ENCODE measurements at regions not wholly inside any gene's neighbourhood (a gene's known extent, or its start where the extent isn't known, plus 50 kb on each side); places are given as distances from the start of the nearest gene placed in this dataset.
"Not testable (repeated sequence)": the region's sequence is repeated elsewhere in the genome, so short reads cannot be mapped to it uniquely, and the experiment has no call there.

DNA sequence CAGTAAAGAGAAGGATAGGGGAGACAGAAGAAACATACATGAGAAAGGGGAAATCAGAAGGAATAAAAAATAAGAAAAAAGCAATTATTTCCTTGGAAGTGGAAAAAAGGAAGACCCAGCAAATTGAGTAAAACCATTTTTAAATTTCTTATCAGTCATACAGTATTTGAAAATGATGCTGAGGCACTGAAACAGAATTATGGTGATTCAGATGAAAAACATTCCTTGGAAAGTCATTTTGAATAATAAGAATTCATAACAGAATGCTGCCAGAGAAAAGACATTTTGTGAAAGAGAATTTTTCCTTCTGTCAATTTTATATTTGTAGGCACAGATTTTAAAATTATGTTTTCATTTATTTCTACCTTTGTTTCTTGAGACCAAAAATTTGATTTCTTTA lies 895.5 kb upstream of the EPHA5 start:
- Histone ChIP-seq H3K36me3 (ENCODE audit: control insufficient read depth, insufficient read depth, low read length) (no peaks in the 10 kb centered on the region), H3K9me3 (ENCODE audit: control insufficient read depth, insufficient read depth, low read length) (no peaks in the 10 kb centered on the region), H3K27me3 (ENCODE audit: control insufficient read depth, insufficient read depth, low read length) (no peaks in the 10 kb centered on the region), H3K27ac (ENCODE audit: low read depth, low read length) (no peak overlapping the region), H3K4me3 (ENCODE audit: low read depth, low read length) (no peak overlapping the region), H3K4me1 (ENCODE audit: control insufficient read depth, insufficient read depth, low read length) (no peaks in the 10 kb centered on the region)
- DNase-seq (ENCODE audit: low read depth in 4 of 6, low spot score in 6 of 6): no peak

DNA sequence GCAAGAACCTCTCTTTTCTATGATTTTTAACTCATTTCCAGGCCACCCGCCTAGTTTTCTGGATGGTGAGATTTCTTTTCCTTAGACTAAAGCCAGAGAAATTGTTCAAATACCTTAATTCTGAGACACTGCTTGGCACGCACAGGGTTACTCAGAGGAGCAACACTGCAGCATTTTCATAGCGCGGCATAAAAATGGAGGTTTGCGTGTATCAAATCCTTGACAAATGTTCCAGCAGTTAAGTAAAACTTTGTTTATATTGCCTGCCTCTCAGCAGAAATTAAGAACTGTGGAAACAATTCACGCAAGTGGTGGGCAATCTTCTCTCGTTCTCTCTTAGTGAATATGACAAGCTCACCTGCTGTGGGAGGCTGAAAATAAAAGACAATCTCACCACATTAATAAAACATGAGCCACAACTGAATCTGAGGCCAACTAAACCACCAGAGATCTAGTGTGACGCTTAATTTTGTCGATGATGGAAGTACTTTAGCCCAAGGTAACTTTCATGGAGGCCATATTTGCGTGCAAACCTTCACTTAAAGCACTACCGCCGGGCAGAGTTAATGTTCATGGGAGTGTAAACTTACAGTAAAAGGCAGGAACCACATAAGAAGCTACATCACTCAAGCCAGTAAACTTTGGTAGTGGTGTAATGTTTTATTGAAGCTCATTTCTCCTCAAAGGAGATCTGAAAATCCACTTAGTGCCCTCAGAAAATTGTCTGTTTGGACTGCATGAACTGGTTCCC lies 894.8 kb upstream of the EPHA5 start:
- H3K4me1 ChIP-seq (ENCODE audit: control insufficient read depth, insufficient read depth, low read length): no peaks in the 10 kb centered on the region
- 71% methylated on average over 4 of the region's 12 CpGs for WGBS (ENCODE audit: insufficient coverage)
- DNase-seq (ENCODE audit: low read depth in 4 of 6, low spot score in 6 of 6): peak in 1 of 6 donors; percentile 55
- H3K36me3 ChIP-seq (ENCODE audit: control insufficient read depth, insufficient read depth, low read length): no peaks in the 10 kb centered on the region
- H3K9me3 ChIP-seq (ENCODE audit: control insufficient read depth, insufficient read depth, low read length): no peaks in the 10 kb centered on the region
- no peak overlapping the region for H3K27ac ChIP-seq (ENCODE audit: low read depth, low read length)
- H3K4me3 ChIP-seq (ENCODE audit: low read depth, low read length): no peak overlapping the region
- H3K27me3 ChIP-seq (ENCODE audit: control insufficient read depth, insufficient read depth, low read length): no peaks in the 10 kb centered on the region

- Histone ChIP-seq H3K27me3 (ENCODE audit: control insufficient read depth, insufficient read depth, low read length) (no peaks in the 10 kb centered on the region), H3K4me1 (ENCODE audit: control insufficient read depth, insufficient read depth, low read length) (no peaks in the 10 kb centered on the region), H3K4me3 (ENCODE audit: low read depth, low read length) (no peak overlapping the region), H3K9me3 (ENCODE audit: control insufficient read depth, insufficient read depth, low read length) (no peaks in the 10 kb centered on the region), H3K27ac (ENCODE audit: low read depth, low read length) (no peak overlapping the region), H3K36me3 (ENCODE audit: control insufficient read depth, insufficient read depth, low read length) (no peaks in the 10 kb centered on the region)
- no peak for DNase-seq (ENCODE audit: low read depth in 4 of 6, low spot score in 6 of 6)
Observed at GRCh38 chr4:66562276-66562806, 892.1 kb upstream of the EPHA5 start.

DNA sequence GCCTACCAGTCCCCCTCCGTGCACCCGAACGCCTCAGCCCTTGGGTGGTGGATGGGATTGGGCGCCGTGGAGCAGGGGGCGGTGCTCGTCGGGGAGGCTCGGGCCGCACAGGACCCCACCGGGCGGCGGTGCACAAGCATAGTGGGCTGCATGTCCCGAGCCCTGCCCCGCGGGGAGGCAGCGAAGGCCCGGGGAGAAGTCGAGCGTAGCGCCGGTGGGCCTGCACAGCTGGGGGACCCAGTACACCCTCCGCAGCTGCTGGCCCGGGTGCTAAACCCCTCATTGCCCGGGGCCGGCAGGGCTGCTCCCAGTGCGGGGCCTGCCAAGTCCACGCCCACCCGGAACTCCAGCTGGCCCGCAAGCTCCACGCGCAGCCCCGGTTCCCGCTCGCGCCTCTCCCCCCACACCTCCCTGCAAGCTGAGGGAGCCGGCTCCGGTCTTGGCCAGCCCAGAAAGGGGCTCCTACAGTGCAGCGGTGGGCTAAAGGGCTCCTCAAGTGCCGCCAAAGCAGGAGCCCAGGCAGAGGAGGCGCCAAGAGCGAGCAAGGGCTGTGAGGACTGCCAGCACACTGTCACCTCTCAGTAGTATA lies 891.3 kb upstream of the EPHA5 start:
- not testable (repeated sequence) for H3K9me3 ChIP-seq (ENCODE audit: control insufficient read depth, insufficient read depth, low read length); H3K4me1 ChIP-seq (ENCODE audit: control insufficient read depth, insufficient read depth, low read length); H3K27me3 ChIP-seq (ENCODE audit: control insufficient read depth, insufficient read depth, low read length); H3K27ac ChIP-seq (ENCODE audit: low read depth, low read length); H3K36me3 ChIP-seq (ENCODE audit: control insufficient read depth, insufficient read depth, low read length); H3K4me3 ChIP-seq (ENCODE audit: low read depth, low read length); DNase-seq (ENCODE audit: low read depth in 4 of 6, low spot score in 6 of 6)
- WGBS (ENCODE audit: insufficient coverage): 98% methylated on average over 42 of the region's 42 CpGs

DNA sequence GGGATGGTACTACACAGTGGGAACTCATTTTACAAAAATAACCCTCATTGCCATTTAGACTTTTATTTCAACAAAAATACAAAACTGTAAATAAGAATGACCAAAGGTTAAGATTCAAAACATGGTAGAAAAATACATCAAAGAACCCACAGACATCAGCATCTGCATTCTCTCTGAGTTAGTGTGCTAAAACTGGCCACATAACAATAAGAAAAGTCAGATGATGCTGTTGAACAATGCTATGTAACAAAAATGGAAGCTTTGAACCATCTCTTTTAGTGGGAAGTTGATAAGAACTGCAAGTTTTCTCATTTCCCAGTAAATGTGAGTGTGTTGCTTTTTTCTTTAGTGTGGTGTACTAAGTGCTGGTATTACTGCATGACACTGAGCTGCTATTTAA lies 888.4 kb upstream of the EPHA5 start:
- H3K36me3 ChIP-seq (ENCODE audit: control insufficient read depth, insufficient read depth, low read length): no peaks in the 10 kb centered on the region
- H3K4me1 ChIP-seq (ENCODE audit: control insufficient read depth, insufficient read depth, low read length): no peaks in the 10 kb centered on the region
- no peak for DNase-seq (ENCODE audit: low read depth in 4 of 6, low spot score in 6 of 6)
- H3K9me3 ChIP-seq (ENCODE audit: control insufficient read depth, insufficient read depth, low read length): no peaks in the 10 kb centered on the region
- no peaks in the 10 kb centered on the region for H3K27me3 ChIP-seq (ENCODE audit: control insufficient read depth, insufficient read depth, low read length)
- no peak overlapping the region for H3K27ac ChIP-seq (ENCODE audit: low read depth, low read length)
- H3K4me3 ChIP-seq (ENCODE audit: low read depth, low read length): no peak overlapping the region

GRCh38 chr4:66556651-66557278 lies 886.5 kb upstream of the EPHA5 start:
- no peak for DNase-seq (ENCODE audit: low read depth in 4 of 6, low spot score in 6 of 6)
- Histone ChIP-seq H3K4me3 (ENCODE audit: low read depth, low read length) (no peak overlapping the region), H3K4me1 (ENCODE audit: control insufficient read depth, insufficient read depth, low read length) (no peaks in the 10 kb centered on the region), H3K36me3 (ENCODE audit: control insufficient read depth, insufficient read depth, low read length) (no peaks in the 10 kb centered on the region), H3K27me3 (ENCODE audit: control insufficient read depth, insufficient read depth, low read length) (no peaks in the 10 kb centered on the region), H3K9me3 (ENCODE audit: control insufficient read depth, insufficient read depth, low read length) (peaks cover 4% of the 10 kb centered on the region), H3K27ac (ENCODE audit: low read depth, low read length) (no peak overlapping the region)
- 97% methylated on average over 6 of the region's 10 CpGs for WGBS (ENCODE audit: insufficient coverage)

GRCh38 chr4:66555301-66555700 lies 885.0 kb upstream of the EPHA5 start:
- Histone ChIP-seq H3K27me3 (ENCODE audit: control insufficient read depth, insufficient read depth, low read length) (no peaks in the 10 kb centered on the region), H3K27ac (ENCODE audit: low read depth, low read length) (no peak overlapping the region), H3K4me3 (ENCODE audit: low read depth, low read length) (no peak overlapping the region), H3K4me1 (ENCODE audit: control insufficient read depth, insufficient read depth, low read length) (no peaks in the 10 kb centered on the region), H3K9me3 (ENCODE audit: control insufficient read depth, insufficient read depth, low read length) (peaks cover 8% of the 10 kb centered on the region), H3K36me3 (ENCODE audit: control insufficient read depth, insufficient read depth, low read length) (no peaks in the 10 kb centered on the region)
- DNase-seq (ENCODE audit: low read depth in 4 of 6, low spot score in 6 of 6): no peak
- no CpG with 5 or more reads among the region's 2 CpGs for WGBS (ENCODE audit: insufficient coverage)

DNA sequence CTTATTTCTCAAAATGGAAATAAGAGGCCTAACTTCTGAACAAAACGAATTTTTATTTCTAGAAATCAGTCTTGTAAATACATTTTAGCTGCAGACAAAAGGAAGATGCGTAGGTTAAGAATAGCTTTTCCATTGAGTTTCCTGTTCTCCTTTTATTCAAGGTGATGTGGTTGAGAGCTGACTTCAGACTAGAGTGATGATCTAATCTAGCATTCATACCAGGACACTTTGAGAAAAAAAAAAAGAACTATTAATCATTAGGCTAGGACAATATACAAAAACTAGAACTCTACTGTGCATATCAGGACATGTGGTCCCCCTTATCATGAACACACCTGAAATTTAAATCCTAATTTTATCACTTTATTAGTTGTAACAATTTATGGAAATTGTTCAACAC lies 884.5 kb upstream of the EPHA5 start:
- Histone ChIP-seq H3K36me3 (ENCODE audit: control insufficient read depth, insufficient read depth, low read length) (no peaks in the 10 kb centered on the region), H3K4me3 (ENCODE audit: low read depth, low read length) (no peak overlapping the region), H3K4me1 (ENCODE audit: control insufficient read depth, insufficient read depth, low read length) (no peaks in the 10 kb centered on the region), H3K9me3 (ENCODE audit: control insufficient read depth, insufficient read depth, low read length) (peaks cover 8% of the 10 kb centered on the region), H3K27ac (ENCODE audit: low read depth, low read length) (no peak overlapping the region), H3K27me3 (ENCODE audit: control insufficient read depth, insufficient read depth, low read length) (no peaks in the 10 kb centered on the region)
- DNase-seq (ENCODE audit: low read depth in 4 of 6, low spot score in 6 of 6): no peak
- WGBS (ENCODE audit: insufficient coverage): no CpG with 5 or more reads among the region's 2 CpGs

DNA sequence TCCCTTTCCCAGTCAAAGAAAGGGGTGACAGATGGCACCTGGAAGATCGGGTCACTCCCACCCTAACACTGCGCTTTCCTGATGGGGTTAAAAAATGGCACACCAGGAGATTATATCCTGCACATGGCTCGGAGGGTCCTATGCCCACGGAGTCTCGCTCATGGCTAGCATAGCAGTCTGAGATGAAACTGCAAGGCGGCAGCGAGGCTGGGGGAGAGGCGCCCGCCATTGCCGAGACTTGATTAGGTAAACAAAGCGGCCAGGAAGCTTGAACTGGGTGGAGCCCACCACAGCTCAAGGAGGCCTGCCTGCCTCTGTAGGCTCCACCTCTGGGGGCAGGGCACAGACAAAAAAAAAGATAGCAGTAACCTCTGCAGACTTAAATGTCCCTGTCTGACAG lies 875.0 kb upstream of the EPHA5 start:
- not testable (repeated sequence) for H3K4me3 ChIP-seq (ENCODE audit: low read depth, low read length); DNase-seq (ENCODE audit: low read depth in 4 of 6, low spot score in 6 of 6); H3K4me1 ChIP-seq (ENCODE audit: control insufficient read depth, insufficient read depth, low read length); H3K27me3 ChIP-seq (ENCODE audit: control insufficient read depth, insufficient read depth, low read length); H3K36me3 ChIP-seq (ENCODE audit: control insufficient read depth, insufficient read depth, low read length); H3K27ac ChIP-seq (ENCODE audit: low read depth, low read length); H3K9me3 ChIP-seq (ENCODE audit: control insufficient read depth, insufficient read depth, low read length)
- WGBS (ENCODE audit: insufficient coverage): 96% methylated on average over 9 of the region's 11 CpGs

DNA sequence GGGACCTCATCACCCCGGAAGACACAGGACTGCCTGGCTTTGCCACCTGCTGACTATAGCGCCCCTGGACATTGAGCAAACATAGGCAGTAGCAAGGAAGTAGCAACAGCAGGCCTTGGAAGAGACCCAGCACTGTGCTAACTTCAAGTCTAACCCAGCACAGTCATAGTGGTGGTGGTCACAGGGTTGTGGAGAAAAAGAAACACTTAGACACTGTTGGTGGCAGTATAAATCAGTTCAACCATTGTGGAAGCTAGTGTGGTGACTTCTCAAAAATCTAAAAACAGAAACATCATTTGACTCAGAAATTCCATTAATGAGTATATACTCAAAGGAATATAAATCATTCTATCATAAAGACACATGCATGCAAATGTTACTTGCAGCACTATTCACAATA lies 874.0 kb upstream of the EPHA5 start:
- H3K27me3 ChIP-seq (ENCODE audit: control insufficient read depth, insufficient read depth, low read length): no peaks in the 10 kb centered on the region
- 78% methylated on average over 1 of the region's 2 CpGs for WGBS (ENCODE audit: insufficient coverage)
- no peaks in the 10 kb centered on the region for H3K4me1 ChIP-seq (ENCODE audit: control insufficient read depth, insufficient read depth, low read length)
- H3K36me3 ChIP-seq (ENCODE audit: control insufficient read depth, insufficient read depth, low read length): no peaks in the 10 kb centered on the region
- DNase-seq (ENCODE audit: low read depth in 4 of 6, low spot score in 6 of 6): no peak
- H3K27ac ChIP-seq (ENCODE audit: low read depth, low read length): no peak overlapping the region
- no peak overlapping the region for H3K4me3 ChIP-seq (ENCODE audit: low read depth, low read length)
- no peaks in the 10 kb centered on the region for H3K9me3 ChIP-seq (ENCODE audit: control insufficient read depth, insufficient read depth, low read length)

Measured in spinal cord (tissue), 9 donors.